GM12878 (cell line): ENCODE measurements at regions not wholly inside any gene's neighbourhood (a gene's known extent, or its start where the extent isn't known, plus 50 kb on each side); places are given as distances from the start of the nearest gene placed in this dataset.

Experiments used
- ATAC-seq: fragments of 200-7000 bp; cut with Tn5 transposase; 3 replicates; pipeline ENCODE4 v1.9.1; 2020; ENCODE audit warnings: mild to moderate bottlenecking, moderate library complexity
- BruUV-seq: library from RNA; stranded (reverse); fragments of 400-500 nt; replicated peaks from 2 replicates; lab custom pipeline; 2021; lab: Mats Ljungman, UMichigan
- CTCF ChIA-PET: fragments of 300-600 bp; sonication (Branson Sonifier 250); formaldehyde crosslinking; extraction: SDS; loops from one replicate; lab custom pipeline; 2021; ENCODE audit warnings: inconsistent platforms; lab: Yijun Ruan, JAX
- POLR2A ChIA-PET: fragments of 350-600 bp; formaldehyde crosslinking; extraction: SDS; loops from one replicate; lab custom pipeline; 2021; ENCODE audit warnings: inconsistent platforms; lab: Charles Lee
- RAD21 ChIA-PET: fragments of 300-600 bp; sonication (Branson Sonifier 250); formaldehyde crosslinking; loops from one replicate; lab custom pipeline; 2023; ENCODE audit warnings: antibody characterized with exemption; ENCODE audit not compliant: unreplicated experiment; lab: Charles Lee
- SMC1A ChIA-PET: fragments of 300-600 bp; sonication (Branson Sonifier 250); formaldehyde crosslinking; loops from one replicate; lab custom pipeline; 2023; ENCODE audit not compliant: unreplicated experiment, uncharacterized antibody; lab: Charles Lee
- DNase-seq: peaks from one replicate; pipeline ENCODE4 v3.0.0-alpha.2; 2011; ENCODE audit warnings: low read depth, low spot score
- FAIRE-seq: peaks from 3 replicates; lab custom pipeline; 2011; peaks lifted over from hg19 to GRCh38; lab: Jason Lieb, UNC
- H2AFZ ChIP-seq: 2 replicates; pipeline ENCODE4 v1.6.0; 2011; ENCODE audit warnings: low read depth, low read length, control low read depth; ENCODE audit not compliant: control insufficient read depth
- H3K27ac ChIP-seq: 2 replicates; pipeline ENCODE4 v1.5.1; 2011; ENCODE audit warnings: control low read depth; ENCODE audit not compliant: control insufficient read depth, insufficient read depth
- H3K27me3 ChIP-seq, 2 experiments: replicated peaks in 1 of 2; 2 replicates each; pipeline versions ENCODE4 v1.6.0 to v1.6.1; 2011; ENCODE audit warnings: low read length in 1 of 2; ENCODE audit not compliant: control insufficient read depth in 2 of 2, insufficient read depth in 2 of 2
- H3K36me3 ChIP-seq, 2 experiments: 2 replicates each; pipeline ENCODE4 v1.5.1; 2011; ENCODE audit warnings: low read length in 1 of 2; ENCODE audit not compliant: control insufficient read depth in 2 of 2, insufficient read depth in 2 of 2
- H3K4me1 ChIP-seq: 2 replicates; pipeline ENCODE4 v1.6.1; 2011; ENCODE audit warnings: mild to moderate bottlenecking, low read length, moderate library complexity, mixed read lengths; ENCODE audit not compliant: control insufficient read depth, insufficient read depth
- H3K4me2 ChIP-seq: 2 replicates; pipeline ENCODE4 v1.6.0; 2011; ENCODE audit warnings: control low read depth; ENCODE audit not compliant: control insufficient read depth, insufficient read depth
- H3K4me3 ChIP-seq: fragments of 200-600 bp; sonication (generic); 2 replicates; pipeline ENCODE4 v1.5.1; 2016
- H3K79me2 ChIP-seq: 2 replicates; pipeline ENCODE4 v1.6.0; 2011; ENCODE audit warnings: low read length; ENCODE audit not compliant: control insufficient read depth, insufficient read depth
- H3K9ac ChIP-seq: 2 replicates; pipeline ENCODE4 v1.8.0; 2011; ENCODE audit warnings: low read length, control low read depth, mixed read lengths; ENCODE audit not compliant: control insufficient read depth, insufficient read depth
- H3K9me3 ChIP-seq: replicated peaks from 3 replicates; pipeline ENCODE4 v1.5.1; 2011; ENCODE audit warnings: mild to moderate bottlenecking, low read length; ENCODE audit not compliant: control insufficient read depth, insufficient read depth
- H4K20me1 ChIP-seq: 2 replicates; pipeline ENCODE4 v1.6.0; 2011; ENCODE audit not compliant: control insufficient read depth, insufficient read depth
- E2F8 ChIP-seq: fragments of 450-650 bp; IDR thresholded peaks from 2 replicates; pipeline ENCODE4 v1.6.1; 2018; ENCODE audit warnings: mild to moderate bottlenecking, low read depth, moderate library complexity; ENCODE audit not compliant: partially characterized antibody
- FOS ChIP-seq: IDR thresholded peaks from 3 replicates; pipeline ENCODE4 v1.6.1; 2011; ENCODE audit warnings: borderline replicate concordance; ENCODE audit not compliant: insufficient read length; ENCODE audit errors: extremely low read depth
- MEF2B ChIP-seq: fragments of 450-650 bp; IDR thresholded peaks from 2 replicates; pipeline ENCODE4 v1.6.1; 2018; ENCODE audit warnings: mild to moderate bottlenecking, moderate library complexity; ENCODE audit not compliant: partially characterized antibody, poor library complexity, severe bottlenecking
- MLLT1 ChIP-seq: fragments of 450-650 bp; IDR thresholded peaks from 2 replicates; pipeline ENCODE4 v1.6.1; 2016; ENCODE audit warnings: mild to moderate bottlenecking
- NR2C2 ChIP-seq: IDR thresholded peaks from 2 replicates; pipeline ENCODE4 v1.6.1; 2011; ENCODE audit warnings: borderline replicate concordance, low read depth; ENCODE audit not compliant: control insufficient read depth, insufficient read length
- PML ChIP-seq: IDR thresholded peaks from 2 replicates; pipeline ENCODE4 v1.6.1; 2012; ENCODE audit warnings: low read length, inconsistent platforms
- RELA ChIP-seq: fragments of 450-650 bp; IDR thresholded peaks from 2 replicates; pipeline ENCODE4 v1.8.0; 2014; ENCODE audit warnings: borderline replicate concordance; ENCODE audit not compliant: partially characterized antibody
- RFX5 ChIP-seq: IDR thresholded peaks from 2 replicates; pipeline ENCODE4 v1.6.1; 2011; ENCODE audit warnings: low read depth, low read length, improper control_type of control experiment
- SMC3 ChIP-seq: IDR thresholded peaks from 2 replicates; pipeline ENCODE4 v1.6.1; 2011; ENCODE audit warnings: low read length, improper control_type of control experiment, borderline replicate concordance
- SP1 ChIP-seq: IDR thresholded peaks from one replicate; pipeline ENCODE4 v1.6.1; 2011; ENCODE audit warnings: low read depth, low read length
- SREBF2 ChIP-seq: IDR thresholded peaks from 2 replicates; pipeline ENCODE4 v1.6.1; 2012; ENCODE audit warnings: mild to moderate bottlenecking, low read length
- ZBTB11 ChIP-seq: fragments of 450-650 bp; formaldehyde crosslinking; IDR thresholded peaks from 2 replicates; pipeline ENCODE4 v1.5.0; 2022; ENCODE audit warnings: mild to moderate bottlenecking, missing genetic modification characterization
- ZBTB33 ChIP-seq: fragments of 450-650 bp; IDR thresholded peaks from 2 replicates; pipeline ENCODE4 v1.6.1; 2017; ENCODE audit warnings: mild to moderate bottlenecking
- ZNF217 ChIP-seq: fragments of 450-650 bp; IDR thresholded peaks from 2 replicates; pipeline ENCODE4 v1.6.1; 2017; ENCODE audit warnings: antibody characterized with exemption, mild to moderate bottlenecking
- WGBS: methylation state at CpG from one replicate; pipeline ENCODE4 v1.1.6; 2016; ENCODE audit warnings: low lambda C conversion rate; ENCODE audit not compliant: insufficient replicate concordance, insufficient coverage; ENCODE audit errors: missing lambda C conversion rate; 5-methylcytosine and 5-hydroxymethylcytosine counted together
- in situ Hi-C: fragments of 300-500 bp; cut with MboI; formaldehyde crosslinking; loops from 9 replicates; pipeline ENCODE4 v1.14.3; 2018; ENCODE audit warnings: mixed read lengths
- intact Hi-C: fragments of 100-400 bp; cut with micrococcal nuclease; formaldehyde crosslinking; loops from one replicate; pipeline ENCODE4 v1.14.2; 2022; ENCODE audit not compliant: unreplicated experiment

GRCh38 chr15:88742161-88742560, 61.1 kb upstream of the ACAN start:
- ChIA-PET SMC1A (no interaction called here), RAD21 (no interaction called here), POLR2A (no interaction called here), CTCF (no interaction called here)
- H3K4me2 ChIP-seq = no peak overlapping the region
- H3K9me3 ChIP-seq = no peaks in the 10 kb centered on the region
- intact Hi-C loops (no loop called here), in situ Hi-C loops (no loop called here)
- ATAC-seq (no peak), DNase-seq (no peak), FAIRE-seq (no peak)
- H3K36me3 ChIP-seq = no peaks in the 10 kb centered on the region
- no peaks in the 10 kb centered on the region; a peak in 1 of 4 replicates for H3K27me3 ChIP-seq
- no peak overlapping the region for H2AFZ ChIP-seq
- 16% methylated on average over 4 of the region's 4 CpGs for WGBS
- TF ChIP-seq SMC3 (no peak), MLLT1 (no peak), PML (no peak), E2F8 (no peak), SP1 (no peak), ZBTB33 (no peak), NR2C2 (no peak), MEF2B (no peak), FOS (no peak), ZNF217 (no peak), SREBF2 (no peak), RELA (no peak), RFX5 (no peak), ZBTB11 (no peak)
- H3K4me1 ChIP-seq = no peaks in the 10 kb centered on the region
- H3K79me2 ChIP-seq = no peaks in the 10 kb centered on the region
- H3K9ac ChIP-seq = no peak overlapping the region
- H4K20me1 ChIP-seq = no peaks in the 10 kb centered on the region
- no peak overlapping the region for H3K27ac ChIP-seq
- no TSS peak for BruUV-seq
- no peak overlapping the region for H3K4me3 ChIP-seq
